Astrocyte of the cerebellum (primary cell): ENCODE measurements at regions not wholly inside any gene's neighbourhood (a gene's known extent, or its start where the extent isn't known, plus 50 kb on each side); places are given as distances from the start of the nearest gene placed in this dataset.

Source experiments
- DNase-seq: peaks from one replicate; pipeline ENCODE4 v3.0.0-alpha.2; 2011; ENCODE audit warnings: low read depth
- H3K4me3 ChIP-seq: 2 replicates; pipeline ENCODE4 v1.5.1; 2011; ENCODE audit warnings: mild to moderate bottlenecking, low read depth, low read length, moderate library complexity
- CTCF ChIP-seq: IDR thresholded peaks from 2 replicates; pipeline ENCODE4 v1.5.1; 2012; ENCODE audit warnings: low read length, low read depth, moderate library complexity, mild to moderate bottlenecking; ENCODE audit errors: missing control alignments
- in situ Hi-C: cut with HindIII; loops from 2 replicates; pipeline ENCODE4 v1.10.0; 2017; ENCODE audit warnings: low sequenced_read_pairs

- TF ChIP-seq CTCF = no peak
- DNase-seq = no peak
- no peak overlapping the region for H3K4me3 ChIP-seq
- in situ Hi-C loops = no loop called here
Observed at GRCh38 chr10:52659085-52659484, 113.5 kb downstream of the MBL2 start.

GRCh38 chr10:52662256-52662655, 110.3 kb downstream of the MBL2 start:
- no peak for TF ChIP-seq CTCF
- in situ Hi-C loops = no loop called here
- H3K4me3 ChIP-seq = no peak overlapping the region
- DNase-seq = no peak

GRCh38 chr10:52663161-52663560, 109.4 kb downstream of the MBL2 start:
- TF ChIP-seq CTCF = no peak
- no peak overlapping the region for H3K4me3 ChIP-seq
- in situ Hi-C loops = no loop called here
- no peak for DNase-seq

- in situ Hi-C loops = no loop called here
- no peak for TF ChIP-seq CTCF
- H3K4me3 ChIP-seq = no peak overlapping the region
- no peak for DNase-seq
Observed at GRCh38 chr10:52664629-52665028, 108.0 kb downstream of the MBL2 start.

- H3K4me3 ChIP-seq = no peak overlapping the region
- no peak for TF ChIP-seq CTCF
- in situ Hi-C loops = no loop called here
- DNase-seq = no peak
Observed at GRCh38 chr10:52665821-52666220, 106.8 kb downstream of the MBL2 start.

- in situ Hi-C loops = no loop called here
Observed at GRCh38 chr10:52666931-52667330, 105.7 kb downstream of the MBL2 start.

More at GRCh38 chr10:52666931-52667330, 105.7 kb downstream of the MBL2 start:
- DNase-seq = no peak
- no peak overlapping the region for H3K4me3 ChIP-seq
- TF ChIP-seq CTCF = no peak
